Cardiac fibroblast (primary cell): ENCODE measurements at regions not wholly inside any gene's neighbourhood (a gene's known extent, or its start where the extent isn't known, plus 50 kb on each side); places are given as distances from the start of the nearest gene placed in this dataset.

Source experiments
- DNase-seq, 2 donors: peaks; one replicate each; pipeline versions ENCODE4 v3.0.0 to v3.0.0-alpha.2; 2010; ENCODE audit warnings: low read depth in 2 of 2
- H3K4me3 ChIP-seq, 2 donors: replicated peaks in 1 of 2; 1 replicate in 1 of 2; 2 replicates in 1 of 2; pipeline ENCODE4 v1.5.1; 2011; ENCODE audit warnings: low read depth in 2 of 2, low read length in 2 of 2, mild to moderate bottlenecking in 2 of 2, moderate library complexity in 1 of 2
- TF ChIP-seq, protein P1 (sequence below): IDR thresholded peaks from one replicate; pipeline ENCODE4 v1.5.1; 2011; ENCODE audit warnings: low read depth, mild to moderate bottlenecking, low read length, inconsistent platforms

DNA sequence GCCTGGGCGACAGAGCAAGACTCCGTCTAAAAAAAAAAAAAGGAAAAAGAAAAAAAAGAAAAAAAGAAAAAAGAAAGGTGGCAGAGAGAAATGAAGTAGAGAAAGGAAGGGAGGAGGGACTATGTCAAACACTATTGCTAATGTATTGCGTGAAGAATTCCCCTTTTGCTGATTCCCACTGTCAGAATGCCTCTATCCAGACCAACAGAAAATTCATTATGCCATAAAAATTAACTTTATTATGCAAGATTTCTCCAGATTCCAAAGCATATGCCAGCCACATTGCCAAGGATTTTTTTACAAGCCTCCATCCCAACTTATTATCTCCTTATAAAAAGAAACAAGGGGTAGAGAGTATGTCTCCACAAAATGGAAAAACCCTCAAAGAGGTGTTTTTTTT lies 209.3 kb downstream of the MTERF1 start:
- H3K4me3 ChIP-seq: no peak overlapping the region
- no peak for DNase-seq
- TF ChIP-seq, protein P1, sequence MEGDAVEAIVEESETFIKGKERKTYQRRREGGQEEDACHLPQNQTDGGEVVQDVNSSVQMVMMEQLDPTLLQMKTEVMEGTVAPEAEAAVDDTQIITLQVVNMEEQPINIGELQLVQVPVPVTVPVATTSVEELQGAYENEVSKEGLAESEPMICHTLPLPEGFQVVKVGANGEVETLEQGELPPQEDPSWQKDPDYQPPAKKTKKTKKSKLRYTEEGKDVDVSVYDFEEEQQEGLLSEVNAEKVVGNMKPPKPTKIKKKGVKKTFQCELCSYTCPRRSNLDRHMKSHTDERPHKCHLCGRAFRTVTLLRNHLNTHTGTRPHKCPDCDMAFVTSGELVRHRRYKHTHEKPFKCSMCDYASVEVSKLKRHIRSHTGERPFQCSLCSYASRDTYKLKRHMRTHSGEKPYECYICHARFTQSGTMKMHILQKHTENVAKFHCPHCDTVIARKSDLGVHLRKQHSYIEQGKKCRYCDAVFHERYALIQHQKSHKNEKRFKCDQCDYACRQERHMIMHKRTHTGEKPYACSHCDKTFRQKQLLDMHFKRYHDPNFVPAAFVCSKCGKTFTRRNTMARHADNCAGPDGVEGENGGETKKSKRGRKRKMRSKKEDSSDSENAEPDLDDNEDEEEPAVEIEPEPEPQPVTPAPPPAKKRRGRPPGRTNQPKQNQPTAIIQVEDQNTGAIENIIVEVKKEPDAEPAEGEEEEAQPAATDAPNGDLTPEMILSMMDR: no peak

DNA sequence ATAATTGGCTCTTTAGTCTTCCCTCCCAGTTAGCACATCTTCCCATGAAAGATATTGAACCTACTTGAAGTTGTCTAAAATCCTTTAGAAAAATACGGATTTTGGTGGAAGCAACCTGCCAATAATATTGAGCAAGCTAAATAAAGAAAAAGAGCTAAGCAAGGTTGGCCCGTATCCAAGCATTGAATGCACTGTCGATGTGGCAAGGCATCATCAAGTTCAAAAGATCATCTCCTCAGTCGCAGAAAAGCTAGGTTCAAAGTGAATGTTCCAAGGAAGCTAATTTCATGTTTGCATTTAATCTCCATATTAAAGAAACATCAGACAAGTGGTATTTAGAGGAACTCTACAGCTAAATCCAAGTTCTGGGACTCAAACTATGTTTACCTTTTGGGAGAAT lies 206.0 kb downstream of the MTERF1 start:
- no peak for DNase-seq
- H3K4me3 ChIP-seq: no peak overlapping the region
- TF ChIP-seq, protein P1: no peak

DNA sequence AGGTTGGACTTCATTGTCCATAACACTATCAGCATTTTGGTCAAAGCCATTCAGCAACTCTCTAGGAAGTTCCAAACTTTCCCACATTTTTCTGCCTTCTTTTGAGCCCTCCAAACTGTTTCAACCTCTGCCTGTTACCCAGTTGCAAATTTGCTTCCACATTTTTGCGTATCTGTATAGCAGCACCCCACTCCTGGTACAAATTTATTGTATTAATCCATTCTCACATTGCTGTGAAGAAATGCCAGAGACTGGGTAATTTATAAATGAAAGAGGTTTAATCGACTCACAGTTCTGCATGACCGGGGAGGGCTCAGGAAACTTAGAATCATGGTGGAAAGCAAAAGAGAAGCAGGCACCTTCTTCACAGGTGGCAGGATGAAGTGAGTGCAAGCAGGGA lies 198.8 kb downstream of the MTERF1 start:
- TF ChIP-seq, protein P1: no peak
- DNase-seq: no peak
- no peak overlapping the region for H3K4me3 ChIP-seq

DNA sequence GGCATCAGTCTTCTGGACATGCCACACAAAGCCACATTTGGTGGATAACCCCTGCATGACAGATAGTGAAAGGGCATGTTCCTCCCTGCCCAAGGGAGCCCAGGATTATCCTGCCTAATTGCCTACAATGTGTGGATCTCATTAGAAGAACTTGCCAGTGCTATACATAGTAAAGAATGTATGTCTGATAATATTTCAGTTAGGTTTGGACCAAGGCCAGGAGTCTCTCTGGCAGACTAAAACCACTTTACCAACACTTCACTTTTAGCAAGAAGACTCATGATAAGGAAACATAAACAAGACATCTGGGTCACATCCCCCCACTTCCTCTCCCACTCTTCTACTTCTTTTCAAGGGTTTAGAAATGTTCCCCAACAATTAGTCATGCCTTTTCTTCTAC lies 196.7 kb downstream of the MTERF1 start:
- TF ChIP-seq, protein P1: no peak
- DNase-seq: peak; percentile 64 to 90
- H3K4me3 ChIP-seq: no peak overlapping the region

DNA sequence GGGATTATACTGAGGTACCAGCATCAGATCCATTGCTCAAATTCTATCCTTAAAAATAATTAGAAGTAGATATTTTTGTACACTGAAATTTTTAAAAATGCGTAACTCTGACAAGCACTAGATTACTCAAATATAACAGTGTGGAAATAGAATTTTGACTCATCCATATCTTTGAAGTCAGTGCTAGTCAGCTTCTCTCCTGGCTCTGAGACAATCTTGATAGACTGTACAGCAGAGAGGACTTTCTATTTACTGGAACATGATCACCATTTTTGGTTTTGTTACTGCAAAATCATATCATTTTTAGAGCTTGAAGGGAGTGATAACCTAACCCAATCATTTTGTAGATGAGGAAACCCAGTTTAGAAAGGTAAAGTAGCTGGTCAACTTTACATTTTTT lies 195.0 kb downstream of the MTERF1 start:
- no peak overlapping the region for H3K4me3 ChIP-seq
- DNase-seq: peak; percentile 73 to 83
- TF ChIP-seq, protein P1: no peak

DNA sequence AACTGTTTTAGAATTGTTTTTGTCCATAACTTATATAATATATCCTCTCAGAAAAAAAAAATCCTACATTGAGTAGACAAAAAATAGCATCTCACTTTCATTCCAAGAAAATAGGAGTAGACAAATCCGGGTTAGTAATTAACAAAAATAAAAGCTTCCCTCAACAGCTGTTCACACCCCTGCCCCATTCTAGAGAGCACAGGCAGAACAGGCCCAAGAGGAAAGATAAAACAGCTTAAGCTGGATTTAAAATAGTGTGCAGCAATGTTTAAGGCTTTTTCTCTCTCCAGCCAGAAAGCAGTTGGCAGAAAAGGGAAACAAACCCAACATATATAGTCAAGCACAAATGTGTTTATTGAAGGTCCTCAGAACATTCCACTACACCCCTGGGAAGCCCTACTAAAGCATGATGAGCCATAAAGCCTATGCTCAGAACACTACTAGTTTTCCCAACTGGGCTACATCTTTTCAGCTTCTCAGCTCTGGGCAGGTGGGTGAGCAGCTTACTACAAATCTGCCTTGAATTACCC lies 189.9 kb downstream of the MTERF1 start:
- TF ChIP-seq, protein P1: no peak
- no peak for DNase-seq
- no peak overlapping the region for H3K4me3 ChIP-seq

DNA sequence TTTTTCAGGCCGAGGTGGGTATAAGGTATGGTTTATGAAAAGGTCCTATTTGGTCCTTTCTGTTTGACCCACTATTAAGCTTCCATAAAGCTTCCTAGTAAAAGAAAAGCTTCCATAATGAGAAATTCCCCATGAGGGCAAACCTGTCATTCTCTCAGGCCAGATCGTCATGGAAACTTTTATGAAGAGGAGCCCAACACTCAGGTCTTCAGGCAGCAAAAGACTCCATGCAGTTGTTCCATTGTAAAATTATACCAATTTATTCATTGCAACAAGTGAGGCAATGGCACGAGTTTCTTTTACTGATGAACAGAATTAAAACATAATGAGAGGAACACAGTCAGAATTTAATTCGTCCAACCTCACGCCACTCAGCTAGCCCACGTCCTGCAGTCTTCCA lies 188.6 kb downstream of the MTERF1 start:
- TF ChIP-seq, protein P1: no peak
- DNase-seq: no peak
- no peak overlapping the region for H3K4me3 ChIP-seq
